ENCODE measurements at regions not wholly inside any gene's neighbourhood (a gene's known extent, or its start where the extent isn't known, plus 50 kb on each side); places are given as distances from the start of the nearest gene placed in this dataset.

DNA sequence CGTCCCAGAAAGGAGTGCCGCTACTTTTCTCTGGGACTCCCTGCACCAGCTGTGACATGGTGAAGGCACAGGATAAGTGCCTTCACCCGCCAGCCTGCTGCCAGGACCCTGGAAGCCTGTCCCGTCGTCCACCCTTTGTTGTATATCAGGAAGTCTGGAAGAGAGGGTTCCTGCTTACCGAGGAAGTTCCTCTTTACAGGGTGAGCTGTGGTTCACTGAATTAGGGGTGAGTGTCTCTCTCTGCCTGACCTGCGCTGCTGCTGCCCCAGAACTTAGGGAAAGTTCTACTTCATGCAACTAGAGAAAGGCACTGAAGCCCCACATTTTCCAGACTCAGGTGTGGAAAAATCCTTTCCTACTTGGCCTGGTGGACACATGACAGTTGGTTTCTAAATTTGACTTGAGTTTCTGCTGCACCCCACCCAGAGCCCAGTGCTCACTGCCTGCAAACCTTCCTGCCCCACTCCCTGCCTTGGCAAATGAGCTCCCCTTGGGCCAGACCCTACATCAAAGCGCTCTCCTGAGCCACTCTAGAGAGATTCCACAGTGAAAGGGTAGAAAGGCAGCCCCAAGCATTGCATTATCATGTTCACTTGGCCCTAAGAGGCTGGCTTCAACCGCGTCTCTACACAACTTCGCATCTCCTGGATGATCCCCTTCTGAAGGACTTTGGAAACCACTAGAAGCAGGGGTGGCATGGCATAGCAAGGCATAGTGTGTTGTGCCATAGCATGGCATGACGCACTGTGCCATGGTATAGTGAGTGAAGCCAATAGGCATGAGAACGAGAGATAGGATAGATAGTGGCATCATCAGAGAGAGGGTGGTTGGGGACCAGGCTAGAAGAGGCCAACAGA lies 215.8 kb upstream of the CDYL start:
- DNase-seq (ENCODE audit: low read depth in 2 of 2) = no peak

DNA sequence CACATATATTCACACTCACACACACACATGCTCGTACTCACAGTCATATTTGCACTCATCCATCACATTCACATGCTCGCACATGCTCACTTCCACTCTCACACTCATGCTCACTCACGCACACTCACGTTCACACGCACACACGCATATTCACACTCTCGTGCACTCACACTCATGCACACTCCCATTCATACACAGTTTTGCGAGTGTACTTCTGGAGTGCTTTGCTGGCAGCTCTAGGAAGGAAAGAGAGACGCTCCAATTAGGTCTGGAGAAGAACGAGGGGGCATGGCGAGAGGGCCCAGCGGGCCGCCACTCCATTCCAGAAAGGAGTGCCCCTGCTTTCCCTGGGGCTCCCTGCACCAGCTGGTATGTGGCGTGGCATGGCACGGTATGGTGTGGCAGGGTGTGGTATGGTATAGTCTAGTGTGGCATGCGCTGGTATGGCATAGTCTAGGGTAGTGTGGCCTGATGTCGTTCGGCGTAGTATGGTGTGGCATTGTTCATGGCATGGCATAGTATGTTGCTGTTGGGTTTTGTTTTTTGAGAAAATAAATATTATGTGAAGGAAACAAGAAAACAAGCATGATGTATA lies 216.8 kb upstream of the CDYL start:
- DNase-seq (ENCODE audit: low read depth in 2 of 2) = no peak

DNA sequence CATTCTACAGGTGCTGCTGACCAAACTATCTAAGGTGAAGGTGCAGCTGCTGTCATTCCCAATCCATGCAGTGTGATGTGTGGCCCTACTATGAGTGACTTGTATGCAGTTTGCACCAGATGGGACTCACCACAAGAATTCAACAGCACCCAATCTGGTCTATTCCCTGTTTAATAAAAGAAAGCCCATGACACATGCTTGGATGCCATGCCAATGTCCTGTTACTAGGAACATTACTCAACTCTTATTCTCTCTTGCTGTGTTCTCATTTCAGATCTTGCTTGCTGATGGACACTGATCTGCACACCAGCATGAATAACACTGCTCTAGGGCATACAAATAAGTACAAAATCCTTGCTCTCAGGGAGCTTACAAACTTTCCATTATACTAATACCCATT lies 221.6 kb upstream of the CDYL start:
- DNase-seq (ENCODE audit: low read depth in 2 of 2) = no peak

DNA sequence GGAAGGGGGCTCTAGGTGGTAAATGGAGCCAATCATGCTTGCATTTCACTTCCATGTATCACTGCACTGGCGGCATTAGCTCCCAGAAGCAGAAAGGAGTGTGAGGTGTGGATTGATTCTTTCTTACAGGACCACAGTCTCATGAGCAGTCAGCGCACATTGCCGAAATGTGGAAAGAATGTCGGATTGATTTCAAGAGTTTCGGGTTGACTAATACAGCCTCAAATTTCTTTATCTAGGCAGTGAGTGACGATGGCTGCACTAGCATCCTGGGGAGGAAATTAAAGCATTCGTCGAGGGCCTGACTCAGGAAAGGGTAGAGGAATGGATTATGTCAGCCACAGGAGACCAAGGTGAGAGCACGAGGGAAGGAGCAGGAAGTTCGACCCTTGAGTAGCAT lies 222.8 kb upstream of the CDYL start:
- DNase-seq (ENCODE audit: low read depth in 2 of 2) = no peak

DNA sequence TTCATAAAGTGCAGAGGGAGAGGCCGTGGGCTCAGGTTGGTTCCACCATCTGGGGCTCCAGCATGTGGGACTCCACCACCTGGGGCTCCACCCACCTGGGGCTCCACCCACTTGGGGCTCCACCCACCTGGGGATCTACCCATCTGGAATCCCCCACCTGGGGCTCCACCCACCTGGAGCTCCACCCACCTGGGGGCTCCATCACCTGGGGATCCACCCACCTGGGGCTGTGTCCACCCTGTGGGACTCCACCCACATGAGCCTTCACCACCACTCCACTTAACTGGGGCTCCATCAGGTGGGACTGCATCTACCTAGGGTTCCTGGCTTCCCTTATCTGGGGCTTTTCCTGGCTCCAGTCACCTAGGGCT lies 226.0 kb upstream of the CDYL start:
- DNase-seq (ENCODE audit: low read depth in 2 of 2) = no peak

DNA sequence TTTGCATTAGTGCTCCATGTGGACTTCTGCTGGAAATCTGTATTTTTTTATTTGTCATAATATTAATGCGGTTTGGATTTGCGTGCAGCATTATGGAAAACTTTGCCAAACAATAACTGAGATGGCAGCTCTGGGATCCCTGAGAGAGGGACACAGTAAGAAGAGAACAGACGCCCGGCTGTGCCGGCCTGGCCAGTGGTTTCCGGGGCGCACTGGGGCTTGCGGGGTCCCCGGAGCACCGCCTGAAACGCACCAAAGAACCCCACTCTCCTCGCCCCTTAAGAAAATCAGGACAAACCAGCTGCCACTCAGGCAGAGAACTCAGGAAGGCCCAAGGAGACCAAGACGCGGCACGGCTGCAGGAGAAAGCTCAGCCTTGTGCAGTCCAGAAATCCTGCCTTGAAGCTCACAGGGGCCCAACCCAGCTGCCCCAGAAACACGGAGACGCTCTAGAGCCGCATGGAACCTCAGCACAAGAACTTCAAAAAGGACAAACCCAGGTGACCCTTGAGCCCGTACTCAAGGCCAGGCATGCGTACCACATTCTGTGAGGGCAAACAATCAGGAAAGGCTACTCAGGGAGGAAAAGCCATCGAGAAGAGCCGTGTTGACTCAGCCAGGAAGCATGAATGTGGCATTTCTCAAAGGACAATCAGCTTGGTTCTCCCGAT lies 226.5 kb upstream of the CDYL start:
- DNase-seq (ENCODE audit: low read depth in 2 of 2) = no peak

DNA sequence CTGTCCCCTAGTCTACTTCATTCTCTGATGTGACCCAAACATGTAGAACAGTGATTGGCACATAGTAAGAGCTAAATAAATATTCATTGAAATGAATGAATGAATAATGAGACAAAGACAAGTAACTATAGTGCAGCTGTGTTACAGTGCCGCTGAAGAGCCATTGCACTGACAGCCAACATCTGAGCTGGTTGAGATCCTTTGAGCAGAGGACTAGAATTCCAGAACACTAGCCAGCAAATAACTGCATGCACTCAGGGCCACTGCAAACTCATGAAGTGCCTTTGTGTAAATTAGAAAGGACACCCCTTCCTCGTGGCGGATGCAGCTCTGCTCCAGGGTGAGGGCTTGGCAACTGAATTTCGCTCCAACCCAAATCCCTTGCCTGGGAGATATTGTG lies 230.3 kb upstream of the CDYL start:
- no peak for DNase-seq (ENCODE audit: low read depth in 2 of 2)

DNA sequence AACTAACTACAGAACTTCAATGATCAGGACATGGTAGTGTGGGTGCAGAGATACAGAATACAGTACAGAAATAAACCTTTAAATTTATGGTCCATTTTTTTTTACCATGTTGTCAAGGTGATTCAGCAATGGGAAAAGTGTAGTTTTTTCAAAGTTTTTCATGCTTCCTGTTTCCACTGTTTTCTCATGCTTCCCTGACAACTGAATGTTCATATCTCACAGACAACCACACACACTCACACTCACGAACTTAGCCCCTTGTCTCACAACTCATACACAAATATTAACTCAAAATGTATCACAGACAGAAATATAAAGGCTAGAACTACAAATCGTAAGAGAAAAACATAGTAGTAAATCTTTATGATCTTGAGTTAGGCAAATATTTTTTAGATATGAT lies 232.6 kb upstream of the CDYL start:
- DNase-seq (ENCODE audit: low read depth in 2 of 2) = no peak

DNA sequence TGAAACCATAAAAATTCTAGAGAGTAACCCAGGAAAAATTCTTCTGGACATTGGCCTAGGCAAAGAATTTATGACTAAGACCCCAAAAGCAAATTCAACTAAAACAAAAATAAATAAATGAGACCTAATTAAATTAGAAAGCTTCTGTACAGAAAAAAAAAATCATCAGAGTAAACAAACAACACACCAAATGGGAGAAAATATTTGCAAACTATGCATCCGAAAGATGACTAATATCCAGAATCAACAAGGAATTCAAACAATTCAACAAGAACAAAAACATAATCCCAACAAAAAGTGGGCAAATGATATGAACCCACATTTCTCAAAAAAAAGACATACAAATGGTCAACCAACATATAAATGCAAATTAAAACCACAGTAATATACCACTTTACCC lies 242.6 kb upstream of the CDYL start:
- no peak for DNase-seq (ENCODE audit: low read depth in 2 of 2)

DNA sequence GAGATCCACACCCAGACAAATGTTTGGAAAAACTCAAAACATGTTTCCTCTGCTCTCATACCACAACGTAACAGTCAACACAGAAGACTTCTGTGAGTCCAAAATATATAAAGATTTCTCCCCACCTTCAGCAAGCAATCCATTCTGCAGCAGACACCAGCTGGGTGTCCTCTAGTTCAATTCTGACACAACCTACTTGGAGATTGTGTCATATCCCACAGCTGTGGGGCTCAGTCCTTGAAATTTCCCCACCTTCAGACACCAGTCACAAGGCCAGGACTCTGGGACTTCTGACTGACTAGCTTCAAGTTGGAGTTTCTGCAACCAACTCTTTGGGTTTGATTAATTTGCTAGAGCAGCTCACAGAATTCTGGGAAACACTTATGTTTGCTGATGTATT lies 244.8 kb upstream of the CDYL start:
- no peak for DNase-seq (ENCODE audit: low read depth in 2 of 2)

DNA sequence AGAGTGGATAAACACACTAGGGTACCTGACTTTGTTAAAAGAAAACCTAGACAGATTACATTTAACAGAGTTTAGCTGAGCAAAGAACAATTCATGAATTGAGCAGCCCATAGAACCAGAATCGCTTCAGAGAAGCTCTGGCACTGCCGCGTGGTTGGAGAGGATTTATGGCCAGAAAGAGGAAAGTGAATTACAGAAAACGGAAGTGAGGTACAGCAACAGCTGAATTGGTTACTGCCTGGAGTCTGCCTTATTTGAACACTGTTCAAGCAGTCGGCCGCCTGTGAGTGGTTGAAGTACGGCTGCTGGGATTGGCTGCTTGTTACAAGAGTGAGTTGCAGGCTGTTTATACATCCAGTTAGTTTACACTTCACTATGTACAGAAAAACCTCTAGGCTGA lies 253.8 kb upstream of the CDYL start:
- no peak for DNase-seq (ENCODE audit: low read depth in 2 of 2)

DNA sequence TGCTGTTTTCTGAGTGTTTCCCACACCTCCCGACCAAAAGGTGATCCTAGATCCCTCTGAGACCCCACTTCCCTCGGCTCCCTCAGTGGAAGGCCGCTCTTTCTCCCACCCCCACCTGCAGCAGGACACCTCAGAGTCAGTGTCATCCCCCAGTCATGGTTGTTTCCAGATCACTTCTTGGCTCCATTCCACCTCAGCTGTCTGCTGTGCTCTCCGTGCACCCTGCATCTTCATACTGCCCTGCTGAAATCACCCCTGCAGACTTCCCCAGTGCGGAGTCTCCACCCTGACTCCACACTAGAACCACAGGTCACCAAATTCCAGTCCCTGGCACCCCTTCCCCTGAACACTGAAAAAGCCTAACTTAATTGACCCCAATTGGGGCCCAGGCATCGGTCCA lies 255.1 kb upstream of the CDYL start:
- DNase-seq (ENCODE audit: low read depth in 2 of 2) = no peak

DNA sequence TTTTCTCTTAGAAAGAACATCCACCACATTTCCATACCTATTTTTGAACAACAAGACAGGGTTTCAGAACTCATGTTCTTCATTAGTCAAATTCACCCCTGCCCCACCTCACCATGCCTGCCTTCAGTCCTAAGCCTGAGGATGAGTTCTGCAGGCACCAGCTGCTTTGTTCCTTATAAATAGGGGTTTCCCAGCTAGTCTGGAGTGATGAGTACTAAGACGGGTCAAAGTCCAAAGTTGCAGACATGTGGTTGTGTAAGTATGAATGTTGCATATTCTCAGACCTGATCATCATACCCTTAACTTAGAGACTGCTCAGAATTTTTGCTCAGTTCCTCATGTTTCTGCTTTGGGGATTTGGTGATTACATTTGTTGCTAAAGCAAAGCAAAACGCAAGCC lies 257.7 kb upstream of the CDYL start:
- no peak for DNase-seq (ENCODE audit: low read depth in 2 of 2)

DNA sequence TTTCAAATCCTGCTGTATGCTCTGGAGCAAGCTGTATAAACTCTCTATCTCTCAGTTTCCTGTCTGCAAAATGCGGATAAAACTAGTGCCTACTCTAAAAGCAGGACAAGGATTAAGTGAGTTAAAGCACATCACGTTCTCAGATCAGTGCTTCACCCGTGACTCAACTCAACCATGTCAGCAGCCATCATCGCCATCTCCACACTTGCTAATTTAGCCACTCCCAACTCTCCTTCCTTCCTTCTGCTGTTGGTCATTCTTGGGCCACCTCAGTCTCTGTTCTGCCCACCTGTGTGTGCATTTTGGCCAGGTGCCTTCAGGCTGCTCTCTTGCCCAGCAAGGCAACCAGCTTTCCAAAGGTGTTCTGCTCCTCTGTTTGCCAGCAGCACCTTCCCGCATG lies 260.0 kb upstream of the CDYL start:
- DNase-seq (ENCODE audit: low read depth in 2 of 2) = no peak

DNA sequence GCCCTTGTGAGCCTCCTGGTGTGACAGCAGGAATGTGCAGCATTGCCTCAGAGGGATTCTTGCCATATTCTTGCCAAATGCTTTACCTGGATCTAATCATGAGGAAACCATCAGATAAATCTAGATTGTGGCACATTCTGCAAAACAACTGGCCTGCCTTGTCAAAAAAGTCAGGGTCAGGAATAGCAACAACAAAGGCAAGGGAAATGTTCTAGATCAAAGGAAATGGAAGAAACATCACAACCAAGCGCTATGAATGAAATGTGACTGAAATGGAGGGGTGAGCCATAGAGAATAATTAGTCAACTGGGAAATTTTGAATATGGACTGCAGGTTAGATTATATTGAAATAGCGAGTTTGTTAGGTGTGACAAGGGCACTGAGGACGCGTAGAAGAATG lies 262.6 kb upstream of the CDYL start:
- no peak for DNase-seq (ENCODE audit: low read depth in 2 of 2)

DNA sequence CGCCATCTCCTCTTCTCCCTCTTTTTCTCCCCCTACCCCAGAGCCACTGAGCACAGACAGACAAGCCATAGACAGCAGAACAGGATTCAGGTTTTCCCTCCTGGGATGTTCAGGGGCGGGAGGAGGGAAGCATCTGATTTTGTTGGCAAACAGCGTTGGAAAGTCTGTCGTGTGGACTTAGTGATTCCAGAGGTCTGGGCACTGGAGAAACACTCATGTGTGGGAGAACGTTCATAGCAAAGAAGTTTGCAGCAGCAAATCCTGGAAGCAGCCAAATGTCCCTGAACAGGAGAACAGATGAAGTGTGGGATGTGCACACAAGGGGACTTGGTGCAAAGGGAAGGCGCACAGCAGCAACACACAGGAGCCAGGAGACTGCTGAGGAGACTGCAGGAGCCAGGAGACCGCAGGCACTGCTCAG lies 264.1 kb upstream of the CDYL start:
- DNase-seq (ENCODE audit: low read depth in 2 of 2) = no peak

DNA sequence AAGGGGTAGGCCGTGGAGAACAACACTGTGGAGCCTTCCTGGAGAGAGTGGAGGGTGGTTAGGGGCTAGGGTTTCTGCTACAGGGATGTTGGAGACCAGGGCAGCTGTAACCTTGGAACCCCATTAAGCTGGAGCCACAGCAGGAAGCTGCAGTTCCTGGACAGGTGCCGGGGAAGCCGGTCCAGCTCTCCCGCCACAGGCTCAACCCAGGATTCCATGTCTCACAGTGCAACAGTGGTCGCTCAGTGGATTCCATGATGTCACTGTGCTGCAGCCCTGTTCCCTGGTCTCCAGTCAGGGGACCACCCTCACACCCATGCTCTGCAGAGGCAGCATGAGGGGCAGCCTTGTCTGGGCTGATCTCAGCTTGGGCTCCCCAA lies 264.6 kb upstream of the CDYL start:
- no peak for DNase-seq (ENCODE audit: low read depth in 2 of 2)

DNA sequence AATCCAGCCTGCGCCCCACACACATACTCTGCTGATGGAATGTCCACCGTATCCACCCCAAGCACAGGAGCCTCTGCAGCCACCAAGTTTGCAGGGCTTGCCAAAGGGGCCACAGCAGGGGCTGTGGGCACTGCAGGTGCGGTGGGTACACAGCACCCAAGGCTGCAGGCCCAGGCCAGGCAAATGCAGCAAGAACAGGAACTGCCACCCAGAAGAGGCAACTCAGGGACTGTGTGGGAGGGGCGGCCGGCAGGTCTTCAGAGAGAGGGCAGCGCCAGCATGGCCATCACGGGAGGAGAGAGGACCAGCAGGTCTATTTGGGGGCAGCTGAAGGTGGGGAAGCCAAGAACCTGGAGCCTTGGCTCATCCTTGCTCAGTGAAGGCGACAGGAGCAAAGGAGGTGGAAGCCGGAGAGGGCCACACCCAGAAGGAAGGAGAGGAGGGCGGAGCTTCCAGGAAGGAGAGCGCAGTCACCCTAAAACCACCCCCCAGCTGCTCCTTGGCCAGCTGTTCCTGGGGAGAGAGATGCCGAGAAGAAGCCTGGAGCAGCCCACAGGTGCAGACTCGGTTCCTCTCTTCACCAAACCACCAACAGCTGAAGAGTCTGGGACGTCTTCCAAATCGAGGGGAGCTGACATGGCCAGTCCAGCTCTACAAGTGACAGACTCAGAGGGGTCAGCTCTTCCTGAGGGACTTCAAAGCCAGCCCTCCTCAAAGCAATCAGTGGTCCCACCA lies 265.1 kb upstream of the CDYL start:
- no peak for DNase-seq (ENCODE audit: low read depth in 2 of 2)

DNA sequence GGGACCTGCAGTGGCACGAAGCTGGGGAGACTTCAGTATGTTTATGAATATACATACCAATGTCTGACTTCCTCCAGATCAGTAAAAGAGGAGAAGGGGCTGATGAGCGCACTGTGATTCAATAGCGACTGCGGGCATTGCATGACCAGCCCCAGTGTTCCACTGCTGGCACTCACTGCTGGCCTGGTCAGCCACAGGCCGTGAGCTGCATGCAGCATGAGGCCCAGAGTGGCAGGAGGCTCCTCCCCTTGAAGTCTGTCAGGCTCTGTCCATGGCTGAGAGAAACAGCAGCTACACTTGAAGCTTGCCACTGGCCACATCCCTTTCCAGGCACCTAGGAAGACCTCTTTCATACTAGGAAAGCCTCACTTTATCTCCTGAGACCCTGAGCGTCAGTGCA lies 265.9 kb upstream of the CDYL start:
- DNase-seq (ENCODE audit: low read depth in 2 of 2) = no peak

DNA sequence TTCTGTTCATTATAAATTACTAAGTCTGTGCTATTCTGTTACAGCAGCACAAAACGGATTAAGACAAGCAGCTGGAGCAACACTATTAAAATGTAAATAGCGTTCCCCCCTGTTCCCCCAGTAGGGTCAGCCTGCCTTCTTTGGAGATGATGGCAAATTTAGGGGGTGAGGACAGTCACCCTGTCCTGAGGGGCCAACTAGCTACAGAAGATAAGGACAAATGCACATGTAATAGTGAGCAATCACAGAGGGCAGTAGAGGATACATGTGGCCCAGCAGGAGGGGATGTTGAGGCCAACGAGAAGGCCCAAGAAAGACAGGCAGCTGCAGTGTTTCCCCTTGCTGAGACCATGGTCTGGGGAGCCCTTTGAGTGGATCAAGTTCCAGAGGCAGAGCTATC lies 266.7 kb upstream of the CDYL start:
- no peak for DNase-seq (ENCODE audit: low read depth in 2 of 2)

DNA sequence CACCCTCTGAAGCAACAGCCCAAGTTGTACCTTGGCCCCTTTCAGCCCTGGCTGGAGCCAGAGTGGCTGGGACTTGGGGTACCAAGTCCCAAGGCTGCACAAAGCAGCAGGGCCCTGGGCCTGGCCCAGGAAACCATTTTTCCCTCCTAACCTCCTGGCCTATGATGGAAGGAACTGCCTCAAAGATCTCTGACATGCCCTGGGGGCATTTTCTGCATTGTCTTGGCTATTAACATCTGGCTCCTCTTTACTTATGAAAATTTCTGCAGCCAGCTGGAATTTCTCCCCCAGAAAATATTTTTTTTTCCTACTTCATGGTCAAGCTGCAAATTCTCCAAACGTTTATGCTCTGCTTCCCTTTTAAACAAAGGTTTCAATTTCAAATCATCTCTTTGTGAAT lies 269.4 kb upstream of the CDYL start:
- DNase-seq (ENCODE audit: low read depth in 2 of 2) = no peak

DNA sequence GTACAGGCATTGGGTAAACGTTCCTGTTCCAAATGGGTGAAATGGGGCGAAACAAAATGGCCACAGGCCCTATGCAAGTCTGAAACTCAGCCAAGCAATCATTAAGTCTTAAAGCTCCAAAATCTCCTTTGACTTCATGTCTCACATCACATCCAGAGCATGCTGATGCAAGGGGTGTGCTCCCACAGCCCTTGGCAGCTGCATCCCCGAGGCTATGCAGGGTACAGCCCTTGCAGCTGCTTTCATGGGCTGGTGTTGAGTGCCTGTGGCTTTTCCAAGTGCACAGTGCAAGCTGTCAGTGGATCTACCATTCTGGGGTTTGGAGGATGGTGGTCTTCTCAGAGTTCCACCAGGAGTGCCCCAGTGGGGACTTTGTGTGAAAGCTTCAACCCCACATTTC lies 270.0 kb upstream of the CDYL start:
- no peak for DNase-seq (ENCODE audit: low read depth in 2 of 2)

DNA sequence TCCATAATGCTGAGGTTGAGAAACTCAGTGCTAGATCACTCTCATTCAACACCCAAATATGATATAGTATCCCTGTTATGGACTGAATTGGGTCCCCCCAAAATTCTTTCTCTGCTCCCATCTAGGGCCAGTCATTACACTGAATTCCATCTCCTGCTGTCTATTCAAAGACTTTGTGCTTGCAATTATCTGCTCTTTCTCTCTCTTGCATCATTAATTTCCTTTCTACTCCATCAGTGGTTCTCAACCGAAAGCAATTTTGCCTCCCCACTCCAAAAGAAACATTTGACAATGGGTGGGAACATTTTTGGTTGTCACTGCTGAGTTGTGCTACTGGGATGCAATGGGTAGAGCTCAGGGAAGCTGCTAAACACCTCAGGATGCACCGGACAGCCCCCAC lies 271.5 kb upstream of the CDYL start:
- no peak for DNase-seq (ENCODE audit: low read depth in 2 of 2)
